ENCODE measurements at regions not wholly inside any gene's neighbourhood (a gene's known extent, or its start where the extent isn't known, plus 50 kb on each side); places are given as distances from the start of the nearest gene placed in this dataset.

GRCh38 chr2:133667085-133667484 lies 98.8 kb upstream of the NCKAP5 start:
- DNase-seq (ENCODE audit: low spot score) = peak; percentile 39

- no peak for DNase-seq (ENCODE audit: low spot score)
These were observed 99.7 kb upstream of the NCKAP5 start for GRCh38 chr2:133667968-133668367.

GRCh38 chr2:133668547-133668946 lies 100.3 kb upstream of the NCKAP5 start:
- DNase-seq (ENCODE audit: low spot score) = no peak

GRCh38 chr2:133673305-133673905 lies 105.1 kb upstream of the NCKAP5 start:
- no peak for DNase-seq (ENCODE audit: low spot score)

GRCh38 chr2:133674066-133674432 lies 105.8 kb upstream of the NCKAP5 start:
- DNase-seq (ENCODE audit: low spot score) = no peak

- peak; percentile 85 for DNase-seq (ENCODE audit: low spot score)
These were observed 106.4 kb upstream of the NCKAP5 start for GRCh38 chr2:133674433-133675331.

GRCh38 chr2:133676392-133677130 lies 108.3 kb upstream of the NCKAP5 start:
- peak; percentile 53 for DNase-seq (ENCODE audit: low spot score)

- DNase-seq (ENCODE audit: low spot score) = no peak
These were observed 112.2 kb upstream of the NCKAP5 start for GRCh38 chr2:133680343-133681049.

- DNase-seq (ENCODE audit: low spot score) = no peak
These were observed 114.1 kb upstream of the NCKAP5 start for GRCh38 chr2:133682347-133682746.

GRCh38 chr2:133682906-133683305 lies 114.6 kb upstream of the NCKAP5 start:
- DNase-seq (ENCODE audit: low spot score) = no peak

- no peak for DNase-seq (ENCODE audit: low spot score)
These were observed 117.5 kb upstream of the NCKAP5 start for GRCh38 chr2:133685636-133686215.

- DNase-seq (ENCODE audit: low spot score) = no peak
These were observed 122.5 kb upstream of the NCKAP5 start for GRCh38 chr2:133690780-133691179.

GRCh38 chr2:133691336-133691735 lies 123.1 kb upstream of the NCKAP5 start:
- no peak for DNase-seq (ENCODE audit: low spot score)

GRCh38 chr2:133705287-133705686 lies 137.0 kb upstream of the NCKAP5 start:
- no peak for DNase-seq (ENCODE audit: low spot score)

GRCh38 chr2:133710613-133711012 lies 142.3 kb upstream of the NCKAP5 start:
- DNase-seq (ENCODE audit: low spot score) = no peak

- DNase-seq (ENCODE audit: low spot score) = no peak
These were observed 142.9 kb upstream of the NCKAP5 start for GRCh38 chr2:133711201-133711600.

- no peak for DNase-seq (ENCODE audit: low spot score)
These were observed 143.5 kb upstream of the NCKAP5 start for GRCh38 chr2:133711806-133712205.

GRCh38 chr2:133712369-133712768 lies 144.1 kb upstream of the NCKAP5 start:
- DNase-seq (ENCODE audit: low spot score) = no peak

- no peak for DNase-seq (ENCODE audit: low spot score)
These were observed 144.9 kb upstream of the NCKAP5 start for GRCh38 chr2:133713049-133713580.

- no peak for DNase-seq (ENCODE audit: low spot score)
These were observed 147.9 kb upstream of the NCKAP5 start for GRCh38 chr2:133716166-133716565.

GRCh38 chr2:133717497-133717896 lies 149.2 kb upstream of the NCKAP5 start:
- DNase-seq (ENCODE audit: low spot score) = no peak

Measured in AG20443 (cell line).